Upper lobe of left lung (tissue), 6 donors: ENCODE measurements at regions not wholly inside any gene's neighbourhood (a gene's known extent, or its start where the extent isn't known, plus 50 kb on each side); places are given as distances from the start of the nearest gene placed in this dataset.

ENCODE experiments used
- ATAC-seq, 2 donors: fragments of 200-7000 bp; cut with Tn5 transposase; one replicate each; pipeline ENCODE4 v1.9.1; 2022; ENCODE audit warnings: mild to moderate bottlenecking in 2 of 2, moderate library complexity in 2 of 2; ENCODE audit not compliant: low FRiP score in 2 of 2
- DNase-seq, 2 donors: peaks; one replicate each; pipeline ENCODE4 v3.0.0-alpha.2; 2019 to 2020
- H3K27ac ChIP-seq, 4 donors: fragments of 200-600 bp; sonication (generic); one replicate each; pipeline ENCODE4 v1.5.1; 2016 to 2019
- H3K27me3 ChIP-seq, 4 donors: fragments of 200-600 bp; sonication (generic); one replicate each; pipeline ENCODE4 v1.5.1; 2017 to 2019
- H3K36me3 ChIP-seq, 4 donors: fragments of 200-600 bp; sonication (generic); one replicate each; pipeline ENCODE4 v1.5.1; 2016 to 2019
- H3K4me1 ChIP-seq, 4 donors: fragments of 200-600 bp; sonication (generic); one replicate each; pipeline ENCODE4 v1.5.1; 2018 to 2019
- H3K4me3 ChIP-seq, 4 donors: fragments of 200-600 bp; sonication (generic); one replicate each; pipeline ENCODE4 v1.5.1; 2017 to 2019; ENCODE audit warnings: mild to moderate bottlenecking in 2 of 4, moderate library complexity in 1 of 4
- H3K9me3 ChIP-seq, 4 donors: fragments of 200-600 bp; sonication (generic); one replicate each; pipeline ENCODE4 v1.5.1; 2018 to 2019
- CTCF ChIP-seq, 6 experiments: fragments of 450-650 bp in 4 of 6; fragments of 200-600 bp in 2 of 6; sonication (generic) in 2 of 6; IDR thresholded peaks; one replicate each; pipeline ENCODE4 v1.5.1; 2016 to 2019; ENCODE audit warnings: antibody characterized with exemption in 6 of 6
- EP300 ChIP-seq, 4 donors: sonication (generic); formaldehyde crosslinking; IDR thresholded peaks; one replicate each; pipeline ENCODE4 v1.5.1; 2017; ENCODE audit warnings: antibody characterized with exemption in 4 of 4, control low read depth in 2 of 4
- POLR2A ChIP-seq, 4 donors: fragments of 450-650 bp; IDR thresholded peaks; one replicate each; pipeline ENCODE4 v1.5.1; 2016 to 2017; ENCODE audit warnings: antibody characterized with exemption in 4 of 4, mild to moderate bottlenecking in 2 of 4
- POLR2AphosphoS5 ChIP-seq, 2 donors: sonication (generic); formaldehyde crosslinking; IDR thresholded peaks; one replicate each; pipeline ENCODE4 v1.5.1; 2017; ENCODE audit warnings: antibody characterized with exemption in 2 of 2
- WGBS, 2 donors: methylation state at CpG; one replicate each; pipeline ENCODE4 v1.1.5; 2017 to 2018; 5-methylcytosine and 5-hydroxymethylcytosine counted together
- donor health status: DM: no; HTN: no; CAD: no; lungs with moderate emphysema.
- donor health status: DM: no; HTN: yes; CAD: no; lungs with severe emphysema.

GRCh38 chr6:98484696-98485095 lies 349.7 kb upstream of the POU3F2 start:
- TF ChIP-seq EP300 (IDR thresholded peaks at IDR 0.05): no peak
- no peak for TF ChIP-seq POLR2AphosphoS5 (IDR thresholded peaks at IDR 0.05)
- TF ChIP-seq POLR2A (IDR thresholded peaks at IDR 0.05): no peak
- TF ChIP-seq CTCF (IDR thresholded peaks at IDR 0.05): no peak
- ATAC-seq (no peak), DNase-seq (no peak)
- Histone ChIP-seq H3K36me3 (no peaks in the 10 kb centered on the region), H3K9me3 (no peaks in the 10 kb centered on the region), H3K4me3 (no peak overlapping the region), H3K27ac (no peak overlapping the region), H3K4me1 (no peaks in the 10 kb centered on the region), H3K27me3 (no peaks in the 10 kb centered on the region)
- WGBS, 2 donors: 48 to 54% methylated on average over 6 of the region's 6 CpGs

DNA sequence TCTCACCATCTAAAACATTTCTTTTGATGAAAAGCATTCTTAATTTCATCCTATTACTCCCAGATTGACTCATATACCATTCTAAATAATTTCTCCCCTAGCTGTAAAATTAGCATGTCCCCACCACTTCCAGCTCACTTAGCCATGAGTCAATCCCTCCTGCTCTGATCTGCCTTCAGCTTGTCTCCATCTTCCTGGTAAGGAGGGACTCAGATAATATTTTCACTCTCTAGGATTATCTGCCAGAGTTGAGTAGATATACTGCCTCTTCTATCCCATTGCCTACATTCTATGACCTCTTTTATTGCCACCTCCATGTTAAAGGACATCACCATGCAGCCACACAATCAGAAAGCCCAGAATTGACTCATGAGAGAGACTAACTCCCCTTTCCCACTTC lies 348.8 kb upstream of the POU3F2 start:
- DNase-seq: no peak
- TF ChIP-seq EP300 (IDR thresholded peaks at IDR 0.05) (no peak), POLR2A (IDR thresholded peaks at IDR 0.05) (no peak), POLR2AphosphoS5 (IDR thresholded peaks at IDR 0.05) (no peak), CTCF (IDR thresholded peaks at IDR 0.05) (no peak)
- Histone ChIP-seq H3K36me3 (no peaks in the 10 kb centered on the region), H3K4me1 (no peaks in the 10 kb centered on the region), H3K9me3 (no peaks in the 10 kb centered on the region), H3K4me3 (no peak overlapping the region), H3K27ac (no peak overlapping the region), H3K27me3 (no peaks in the 10 kb centered on the region)
- ATAC-seq: no peak

- Histone ChIP-seq H3K27ac (no peak overlapping the region), H3K9me3 (no peaks in the 10 kb centered on the region), H3K27me3 (no peaks in the 10 kb centered on the region), H3K4me1 (no peaks in the 10 kb centered on the region), H3K36me3 (no peaks in the 10 kb centered on the region), H3K4me3 (no peak overlapping the region)
- TF ChIP-seq EP300 (IDR thresholded peaks at IDR 0.05): no peak
- no peak for TF ChIP-seq POLR2AphosphoS5 (IDR thresholded peaks at IDR 0.05)
- TF ChIP-seq CTCF (IDR thresholded peaks at IDR 0.05): no peak
- no peak for TF ChIP-seq POLR2A (IDR thresholded peaks at IDR 0.05)
- ATAC-seq: no peak
- 44 to 51% methylated on average over 2 of the region's 2 CpGs for WGBS, 2 donors
- no peak for DNase-seq
Measured at GRCh38 chr6:98486057-98486456, 348.3 kb upstream of the POU3F2 start.

- TF ChIP-seq POLR2A (IDR thresholded peaks at IDR 0.05) (no peak), CTCF (IDR thresholded peaks at IDR 0.05) (no peak), POLR2AphosphoS5 (IDR thresholded peaks at IDR 0.05) (no peak), EP300 (IDR thresholded peaks at IDR 0.05) (no peak)
- 0 to 81% methylated on average over 1 of the region's 1 CpG for WGBS, 2 donors
- no peak overlapping the region for H3K4me3 ChIP-seq
- no peak for DNase-seq
- H3K4me1 ChIP-seq: no peaks in the 10 kb centered on the region
- no peaks in the 10 kb centered on the region for H3K36me3 ChIP-seq
- no peaks in the 10 kb centered on the region for H3K27me3 ChIP-seq
- ATAC-seq: no peak
- no peaks in the 10 kb centered on the region for H3K9me3 ChIP-seq
- H3K27ac ChIP-seq: no peak overlapping the region
Measured at GRCh38 chr6:98487612-98488011, 346.8 kb upstream of the POU3F2 start.

- no peak for ATAC-seq
- no peaks in the 10 kb centered on the region for H3K9me3 ChIP-seq
- no peaks in the 10 kb centered on the region for H3K36me3 ChIP-seq
- H3K27ac ChIP-seq: no peak overlapping the region
- WGBS, 2 donors: 66 to 76% methylated on average over 7 of the region's 7 CpGs
- H3K4me3 ChIP-seq: no peak overlapping the region
- no peaks in the 10 kb centered on the region for H3K27me3 ChIP-seq
- H3K4me1 ChIP-seq: no peaks in the 10 kb centered on the region
- no peak for DNase-seq
- TF ChIP-seq EP300 (IDR thresholded peaks at IDR 0.05): no peak
- no peak for TF ChIP-seq CTCF (IDR thresholded peaks at IDR 0.05)
- TF ChIP-seq POLR2A (IDR thresholded peaks at IDR 0.05): no peak
- TF ChIP-seq POLR2AphosphoS5 (IDR thresholded peaks at IDR 0.05): no peak
Measured at GRCh38 chr6:98498144-98498775, 336.1 kb upstream of the POU3F2 start.
